PFSK-1 (cell line): ENCODE measurements at regions not wholly inside any gene's neighbourhood (a gene's known extent, or its start where the extent isn't known, plus 50 kb on each side); places are given as distances from the start of the nearest gene placed in this dataset.

Source experiments
- POLR2AphosphoS5 ChIP-seq: IDR thresholded peaks from 2 replicates; pipeline ENCODE4 v1.6.1; 2012; ENCODE audit warnings: low read depth, mild to moderate bottlenecking, control low read depth, low read length, moderate library complexity
- SIN3A ChIP-seq: IDR thresholded peaks from 2 replicates; pipeline ENCODE4 v1.6.1; 2012; ENCODE audit warnings: mild to moderate bottlenecking, low read length, moderate library complexity, borderline replicate concordance; ENCODE audit not compliant: insufficient read depth
- TAF1 ChIP-seq: IDR thresholded peaks from 2 replicates; pipeline ENCODE4 v1.6.1; 2012; ENCODE audit warnings: low read length, control low read depth, borderline replicate concordance; ENCODE audit not compliant: insufficient read depth
- TF ChIP-seq, protein P1 (sequence below), 2 experiments: IDR thresholded peaks; 2 replicates each; pipeline versions ENCODE4 v1.6.1 to v1.8.0; 2011 to 2012; ENCODE audit warnings: low read depth in 2 of 2, low read length in 2 of 2, control low read depth in 1 of 2, inconsistent platforms in 1 of 2, mild to moderate bottlenecking in 1 of 2, moderate library complexity in 1 of 2; ENCODE audit not compliant: insufficient read depth in 1 of 2

DNA sequence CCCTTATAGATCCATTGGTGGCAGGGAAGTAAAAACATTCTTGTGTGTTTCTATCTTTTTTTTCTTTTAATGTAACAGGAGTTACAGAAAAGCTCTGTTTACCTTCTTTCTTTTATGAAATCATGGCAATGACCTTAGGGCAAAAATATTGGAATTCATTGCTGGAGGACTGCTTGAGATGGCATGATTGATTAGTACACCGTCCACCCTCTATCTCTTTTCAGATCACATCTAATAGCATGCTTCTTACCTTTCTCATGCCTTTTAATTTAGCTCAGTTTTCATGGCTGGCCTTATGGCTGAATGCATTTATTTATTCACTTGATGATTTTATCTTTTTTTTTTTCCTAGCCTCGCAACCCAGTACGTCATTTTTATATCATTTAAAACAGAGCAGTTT is 177.6 kb upstream of the CDH20 start:
- no peak for TF ChIP-seq POLR2AphosphoS5
- TF ChIP-seq SIN3A, result no peak
- TF ChIP-seq, protein P1, sequence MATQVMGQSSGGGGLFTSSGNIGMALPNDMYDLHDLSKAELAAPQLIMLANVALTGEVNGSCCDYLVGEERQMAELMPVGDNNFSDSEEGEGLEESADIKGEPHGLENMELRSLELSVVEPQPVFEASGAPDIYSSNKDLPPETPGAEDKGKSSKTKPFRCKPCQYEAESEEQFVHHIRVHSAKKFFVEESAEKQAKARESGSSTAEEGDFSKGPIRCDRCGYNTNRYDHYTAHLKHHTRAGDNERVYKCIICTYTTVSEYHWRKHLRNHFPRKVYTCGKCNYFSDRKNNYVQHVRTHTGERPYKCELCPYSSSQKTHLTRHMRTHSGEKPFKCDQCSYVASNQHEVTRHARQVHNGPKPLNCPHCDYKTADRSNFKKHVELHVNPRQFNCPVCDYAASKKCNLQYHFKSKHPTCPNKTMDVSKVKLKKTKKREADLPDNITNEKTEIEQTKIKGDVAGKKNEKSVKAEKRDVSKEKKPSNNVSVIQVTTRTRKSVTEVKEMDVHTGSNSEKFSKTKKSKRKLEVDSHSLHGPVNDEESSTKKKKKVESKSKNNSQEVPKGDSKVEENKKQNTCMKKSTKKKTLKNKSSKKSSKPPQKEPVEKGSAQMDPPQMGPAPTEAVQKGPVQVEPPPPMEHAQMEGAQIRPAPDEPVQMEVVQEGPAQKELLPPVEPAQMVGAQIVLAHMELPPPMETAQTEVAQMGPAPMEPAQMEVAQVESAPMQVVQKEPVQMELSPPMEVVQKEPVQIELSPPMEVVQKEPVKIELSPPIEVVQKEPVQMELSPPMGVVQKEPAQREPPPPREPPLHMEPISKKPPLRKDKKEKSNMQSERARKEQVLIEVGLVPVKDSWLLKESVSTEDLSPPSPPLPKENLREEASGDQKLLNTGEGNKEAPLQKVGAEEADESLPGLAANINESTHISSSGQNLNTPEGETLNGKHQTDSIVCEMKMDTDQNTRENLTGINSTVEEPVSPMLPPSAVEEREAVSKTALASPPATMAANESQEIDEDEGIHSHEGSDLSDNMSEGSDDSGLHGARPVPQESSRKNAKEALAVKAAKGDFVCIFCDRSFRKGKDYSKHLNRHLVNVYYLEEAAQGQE (IDR thresholded peaks at IDR 0.05; ENCODE audit: insufficient read depth in 1 of 2, low read depth in 2 of 2, low read length in 2 of 2), result no peak
- TF ChIP-seq TAF1, result no peak
